Omental fat pad (tissue), 3 donors: ENCODE measurements at regions not wholly inside any gene's neighbourhood (a gene's known extent, or its start where the extent isn't known, plus 50 kb on each side); places are given as distances from the start of the nearest gene placed in this dataset.
"Not testable (repeated sequence)": the region's sequence is repeated elsewhere in the genome, so short reads cannot be mapped to it uniquely, and the experiment has no call there.

ENCODE experiments used
- ATAC-seq: fragments of 150-250 bp; one replicate; pipeline ENCODE4 v1.9.1; 2016; ENCODE audit warnings: mild to moderate bottlenecking, moderate library complexity; ENCODE audit not compliant: low FRiP score
- DNase-seq: peaks from one replicate; pipeline ENCODE4 v3.0.0-alpha.2; 2019; ENCODE audit warnings: low spot score
- TF ChIP-seq, protein P1 (sequence below), 3 donors: fragments of 450-650 bp; IDR thresholded peaks; one replicate each; pipeline ENCODE4 v1.5.1; 2016 to 2017; ENCODE audit warnings: antibody characterized with exemption in 3 of 3, mild to moderate bottlenecking in 3 of 3, moderate library complexity in 2 of 3

DNA sequence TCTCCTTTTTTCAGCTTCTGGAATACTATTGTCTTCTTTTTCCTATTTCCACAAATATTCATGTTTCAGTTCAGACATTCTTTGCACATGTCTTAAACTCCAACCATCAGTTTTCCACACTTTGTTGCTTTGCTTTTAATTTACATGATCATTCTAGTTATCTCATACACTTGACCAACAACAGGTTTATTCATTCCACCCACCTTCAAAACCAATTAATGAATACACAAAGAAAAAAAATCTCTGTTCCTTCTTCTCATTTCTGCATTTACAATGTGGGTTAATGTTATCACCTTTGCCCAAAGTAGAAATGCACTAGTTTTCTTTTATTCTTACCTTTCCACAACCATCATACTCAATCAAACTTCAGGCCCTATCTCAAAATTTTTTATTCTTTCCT lies 216.7 kb downstream of the FRK start:
- ATAC-seq (no peak), DNase-seq (no peak)
- TF ChIP-seq, protein P1, sequence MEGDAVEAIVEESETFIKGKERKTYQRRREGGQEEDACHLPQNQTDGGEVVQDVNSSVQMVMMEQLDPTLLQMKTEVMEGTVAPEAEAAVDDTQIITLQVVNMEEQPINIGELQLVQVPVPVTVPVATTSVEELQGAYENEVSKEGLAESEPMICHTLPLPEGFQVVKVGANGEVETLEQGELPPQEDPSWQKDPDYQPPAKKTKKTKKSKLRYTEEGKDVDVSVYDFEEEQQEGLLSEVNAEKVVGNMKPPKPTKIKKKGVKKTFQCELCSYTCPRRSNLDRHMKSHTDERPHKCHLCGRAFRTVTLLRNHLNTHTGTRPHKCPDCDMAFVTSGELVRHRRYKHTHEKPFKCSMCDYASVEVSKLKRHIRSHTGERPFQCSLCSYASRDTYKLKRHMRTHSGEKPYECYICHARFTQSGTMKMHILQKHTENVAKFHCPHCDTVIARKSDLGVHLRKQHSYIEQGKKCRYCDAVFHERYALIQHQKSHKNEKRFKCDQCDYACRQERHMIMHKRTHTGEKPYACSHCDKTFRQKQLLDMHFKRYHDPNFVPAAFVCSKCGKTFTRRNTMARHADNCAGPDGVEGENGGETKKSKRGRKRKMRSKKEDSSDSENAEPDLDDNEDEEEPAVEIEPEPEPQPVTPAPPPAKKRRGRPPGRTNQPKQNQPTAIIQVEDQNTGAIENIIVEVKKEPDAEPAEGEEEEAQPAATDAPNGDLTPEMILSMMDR (IDR thresholded peaks at IDR 0.05) = no peak

DNA sequence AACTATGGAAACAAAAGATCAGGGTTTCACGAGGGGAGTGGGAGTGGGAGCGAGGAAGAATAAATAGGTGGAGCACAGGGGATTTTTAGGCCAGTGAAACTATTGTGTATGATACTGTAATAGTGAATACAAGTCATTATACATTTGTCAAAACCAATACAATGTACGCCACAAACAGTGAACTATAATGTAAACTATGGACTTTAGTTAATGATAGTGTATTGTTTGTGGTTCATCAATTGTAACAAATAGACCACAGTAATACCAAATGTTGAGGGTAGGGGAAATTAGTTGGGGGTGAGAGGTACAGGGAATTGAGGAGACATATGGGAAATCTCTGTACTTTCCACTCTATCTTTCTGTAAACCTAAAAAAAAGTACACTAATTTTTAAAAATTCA lies 218.4 kb downstream of the FRK start:
- DNase-seq (no peak), ATAC-seq (no peak)
- TF ChIP-seq, protein P1 (IDR thresholded peaks at IDR 0.05) = no peak

DNA sequence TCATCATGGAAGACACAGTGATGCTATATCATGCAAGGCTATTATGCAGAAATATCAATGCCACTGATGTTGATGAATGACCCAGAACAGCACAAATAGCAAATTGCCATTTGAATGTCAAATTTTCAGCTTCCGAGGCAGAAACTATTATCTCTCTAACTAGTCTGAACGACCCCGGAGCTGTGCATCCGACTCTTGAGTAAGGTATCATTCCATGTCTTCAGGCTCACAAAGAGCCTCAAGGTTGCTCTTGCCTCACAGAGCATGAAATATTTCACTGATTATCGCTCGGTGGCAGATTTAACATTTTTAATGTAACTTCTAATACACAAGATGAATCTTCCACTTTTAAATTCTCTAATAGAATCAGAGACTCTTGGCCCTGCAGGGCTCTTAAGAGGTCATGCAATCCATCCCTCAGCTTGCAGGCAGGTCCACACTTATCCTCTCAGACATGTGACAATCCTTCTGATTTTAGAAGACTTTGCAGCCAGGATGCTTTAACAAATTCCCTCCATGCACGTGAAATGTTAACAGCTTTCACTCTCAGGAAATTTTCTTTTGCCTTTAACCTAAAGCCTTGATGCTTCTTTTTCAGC lies 221.0 kb downstream of the FRK start:
- TF ChIP-seq, protein P1 (IDR thresholded peaks at IDR 0.05) = no peak
- DNase-seq = no peak
- ATAC-seq = no peak

DNA sequence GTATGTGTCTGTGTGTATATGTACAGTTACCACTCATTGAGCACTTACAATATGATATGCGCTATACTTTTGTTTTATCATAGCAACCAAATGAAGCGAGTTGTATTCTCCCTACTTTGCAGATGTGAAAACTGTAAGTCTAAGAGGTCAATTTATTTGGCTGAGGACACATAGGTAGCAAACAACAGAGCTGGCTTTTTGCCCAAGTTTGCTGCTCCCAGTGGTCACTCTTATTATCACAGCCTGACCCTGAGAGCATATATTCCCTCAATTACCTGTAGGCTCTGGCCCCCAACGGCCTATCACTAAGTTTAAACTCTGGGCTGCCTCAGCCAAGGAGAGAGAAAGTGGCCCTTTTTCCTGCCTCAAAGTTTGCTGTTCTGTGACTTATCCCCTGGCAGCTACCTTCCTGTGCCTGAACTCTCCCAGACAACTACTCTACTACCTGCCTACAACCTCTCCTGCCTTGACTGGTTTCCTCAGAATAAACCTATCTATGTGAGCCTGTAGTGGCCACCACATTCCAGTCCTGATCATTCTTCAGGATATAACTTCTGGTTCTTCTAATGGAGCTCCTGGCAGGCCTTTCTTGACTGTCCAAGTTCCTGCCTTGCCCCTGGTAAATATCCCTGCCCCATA lies 221.8 kb downstream of the FRK start:
- DNase-seq (no peak), ATAC-seq (no peak)
- TF ChIP-seq, protein P1 (IDR thresholded peaks at IDR 0.05) = no peak

DNA sequence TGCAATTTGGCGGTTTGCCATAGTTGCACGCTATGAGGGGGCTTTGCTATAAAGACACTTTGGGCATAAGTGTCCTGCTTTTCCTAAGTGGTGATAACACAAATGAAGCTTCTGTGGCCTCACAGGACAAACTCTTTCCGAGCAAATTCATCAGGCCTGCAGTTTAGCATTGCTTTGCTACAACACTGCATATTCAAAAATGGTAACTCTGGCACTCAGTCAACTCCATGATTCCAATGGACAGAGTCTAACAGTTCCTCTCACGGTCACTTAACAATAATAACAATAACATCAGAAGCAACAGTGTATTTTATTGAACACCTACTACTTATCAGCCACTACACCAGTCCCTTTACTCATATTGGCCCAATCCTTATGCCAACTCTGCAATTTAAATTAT lies 222.5 kb downstream of the FRK start:
- no peak for ATAC-seq

DNA sequence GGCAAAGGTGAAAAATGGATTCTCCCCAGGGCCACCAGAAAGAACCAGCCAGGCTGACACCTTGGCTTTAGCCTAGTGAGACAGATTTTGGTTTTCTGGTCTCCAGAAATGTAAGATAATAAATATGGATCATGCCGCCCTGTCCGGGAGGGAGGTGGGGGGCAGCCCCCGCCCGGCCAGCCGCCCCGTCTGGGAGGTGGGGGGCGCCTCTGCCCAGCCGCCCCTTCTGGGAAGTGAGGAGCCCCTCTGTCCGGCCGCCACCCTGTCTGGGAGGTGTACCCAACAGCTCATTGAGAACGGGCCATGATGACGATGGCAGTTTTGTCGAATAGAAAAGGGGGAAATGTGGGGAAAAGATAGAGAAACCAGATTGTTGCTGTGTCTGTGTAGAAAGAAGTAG lies 224.3 kb downstream of the FRK start:
- not testable (repeated sequence) for DNase-seq, ATAC-seq

More for the DNA sequence above, 222.5 kb downstream of the FRK start:
- TF ChIP-seq, protein P1 (IDR thresholded peaks at IDR 0.05) = no peak
- no peak for DNase-seq

DNA sequence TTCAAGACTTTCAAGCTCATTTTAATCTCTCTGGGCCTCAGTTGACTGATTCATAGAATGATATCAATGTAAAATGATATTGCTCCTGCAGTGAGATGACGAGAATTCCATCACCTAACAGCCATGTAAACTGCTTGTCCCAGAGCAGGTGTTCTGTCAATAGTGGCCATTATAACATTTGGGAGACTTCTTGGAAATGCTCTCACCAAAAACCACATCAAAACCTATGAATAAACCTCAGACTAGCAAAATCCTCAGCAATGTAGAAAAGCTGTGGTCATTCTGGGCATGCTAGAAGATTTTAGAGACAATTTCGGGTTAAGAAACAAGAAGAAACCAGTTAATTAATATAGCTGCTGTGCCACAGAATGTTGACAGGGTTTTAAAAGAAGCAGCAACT lies 225.4 kb downstream of the FRK start:
- no peak for ATAC-seq
- DNase-seq = no peak
- TF ChIP-seq, protein P1 (IDR thresholded peaks at IDR 0.05) = no peak

DNA sequence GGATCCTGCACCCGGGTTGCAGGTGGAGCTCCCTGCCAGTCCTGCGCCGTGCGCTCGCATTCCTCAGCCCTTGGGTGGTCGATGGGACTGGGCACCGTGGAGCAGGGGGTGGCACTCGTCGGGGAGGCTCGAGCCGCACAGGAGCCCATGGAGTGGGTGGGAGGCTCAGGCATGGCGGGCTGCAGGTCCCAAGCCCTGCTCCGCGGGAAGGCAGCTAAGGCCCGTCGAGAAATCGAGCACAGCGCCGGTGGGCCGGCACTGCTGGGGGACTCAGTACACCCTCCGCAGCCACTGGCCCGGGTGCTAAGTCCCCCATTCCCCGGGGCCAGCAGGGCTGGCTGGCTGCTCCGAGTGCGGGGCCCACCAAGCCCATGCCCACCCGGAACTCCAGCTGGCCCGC lies 226.1 kb downstream of the FRK start:
- DNase-seq, ATAC-seq: not testable (repeated sequence)
